Calu3 (cell line): ENCODE measurements at regions not wholly inside any gene's neighbourhood (a gene's known extent, or its start where the extent isn't known, plus 50 kb on each side); places are given as distances from the start of the nearest gene placed in this dataset.

Source experiments
- BruUV-seq: library from RNA; stranded (reverse); fragments of 400-500 nt; replicated peaks from 2 replicates; lab custom pipeline; 2021; lab: Mats Ljungman, UMichigan
- CTCF ChIA-PET: fragments of 300-600 bp; sonication (Branson Sonifier 250); formaldehyde crosslinking; loops from one replicate; lab custom pipeline; 2022; ENCODE audit warnings: antibody characterized with exemption; lab: Charles Lee
- DNase-seq: peaks from one replicate; pipeline ENCODE4 v3.0.0; 2022
- H3K27ac Mint-ChIP-seq: one replicate; pipeline ENCODE4 v1.8.0; 2022; ENCODE audit warnings: mixed read lengths; ENCODE audit not compliant: unreplicated experiment
- H3K27me3 Mint-ChIP-seq: one replicate; pipeline ENCODE4 v1.8.0; 2022; ENCODE audit warnings: mixed read lengths; ENCODE audit not compliant: unreplicated experiment
- H3K36me3 Mint-ChIP-seq: one replicate; pipeline ENCODE4 v1.8.0; 2022; ENCODE audit warnings: mild to moderate bottlenecking, moderate library complexity, mixed read lengths; ENCODE audit not compliant: insufficient read depth, unreplicated experiment
- H3K4me1 Mint-ChIP-seq: one replicate; pipeline ENCODE4 v1.8.0; 2022; ENCODE audit warnings: mild to moderate bottlenecking, low read depth, mixed read lengths; ENCODE audit not compliant: unreplicated experiment
- H3K4me3 Mint-ChIP-seq: one replicate; pipeline ENCODE4 v1.8.0; 2022; ENCODE audit warnings: mild to moderate bottlenecking, low read depth, moderate library complexity, mixed read lengths; ENCODE audit not compliant: unreplicated experiment
- H3K9me3 Mint-ChIP-seq: one replicate; pipeline ENCODE4 v1.8.0; 2022; ENCODE audit warnings: low read depth, mixed read lengths; ENCODE audit not compliant: unreplicated experiment
- CTCF ChIP-seq: fragments of 200-600 bp; IDR thresholded peaks from one replicate; pipeline ENCODE4 v1.8.0; 2022; ENCODE audit warnings: antibody characterized with exemption; ENCODE audit not compliant: unreplicated experiment
- intact Hi-C: fragments of 100-400 bp; cut with micrococcal nuclease; formaldehyde crosslinking; loops from one replicate; pipeline ENCODE4 v1.10.0; 2022; ENCODE audit not compliant: unreplicated experiment

- Mint-ChIP-seq H3K9me3 (no peaks in the 10 kb centered on the region), H3K36me3 (no peaks in the 10 kb centered on the region), H3K27ac (no peak overlapping the region), H3K4me3 (no peak overlapping the region), H3K27me3 (peaks cover 28% of the 10 kb centered on the region), H3K4me1 (no peaks in the 10 kb centered on the region)
- no peak for DNase-seq
- CTCF ChIA-PET: no interaction called here
- TF ChIP-seq CTCF: no peak
- no TSS peak for BruUV-seq
- intact Hi-C loops: no loop called here
Observed at GRCh38 chr1:90783181-90783580, 66.1 kb upstream of the BARHL2 start.

GRCh38 chr1:90782046-90782445, 64.9 kb upstream of the BARHL2 start:
- CTCF ChIA-PET: interaction anchor here (0.7 kb wide), 1 partner anchor 327 kb away, joined by 3 read pairs; no protein-coding TSS in a partner anchor
- BruUV-seq: no TSS peak
- H3K27ac Mint-ChIP-seq: no peak overlapping the region

DNA sequence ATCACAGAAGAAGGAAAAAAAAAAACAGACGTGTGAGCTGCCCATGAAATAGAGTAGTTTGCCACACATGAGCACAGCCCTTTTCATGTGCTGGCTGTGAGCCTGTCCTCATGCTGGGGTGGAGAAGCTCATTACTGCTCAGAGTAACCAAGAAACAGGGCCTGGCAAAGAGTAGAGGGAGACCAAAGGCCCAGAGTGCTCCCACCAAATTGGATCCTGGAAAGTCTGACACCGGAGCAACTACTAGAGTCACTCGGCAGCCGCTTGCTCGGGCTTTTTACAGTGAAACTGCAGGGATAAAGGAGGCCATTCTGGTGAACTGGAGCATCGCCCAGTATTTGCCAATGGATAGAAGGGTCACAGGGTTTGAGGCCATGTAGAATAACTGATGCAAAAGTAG, 64.4 kb upstream of the BARHL2 start:
- H3K4me3 Mint-ChIP-seq: no peak overlapping the region
- BruUV-seq: no TSS peak
- no peaks in the 10 kb centered on the region for H3K9me3 Mint-ChIP-seq
- no peak for DNase-seq
- CTCF ChIA-PET: interaction anchor here (0.7 kb wide), 1 partner anchor 326 kb away, joined by 3 read pairs; no protein-coding TSS in a partner anchor
- H3K27ac Mint-ChIP-seq: no peak overlapping the region
- H3K27me3 Mint-ChIP-seq: peaks cover 32% of the 10 kb centered on the region
- H3K4me1 Mint-ChIP-seq: no peaks in the 10 kb centered on the region
- H3K36me3 Mint-ChIP-seq: no peaks in the 10 kb centered on the region
- intact Hi-C loops: no loop called here
- no peak for TF ChIP-seq CTCF

More at GRCh38 chr1:90782046-90782445, 64.9 kb upstream of the BARHL2 start:
- Mint-ChIP-seq H3K36me3 (no peaks in the 10 kb centered on the region), H3K4me3 (no peak overlapping the region), H3K9me3 (no peaks in the 10 kb centered on the region), H3K27me3 (peaks cover 32% of the 10 kb centered on the region), H3K4me1 (no peaks in the 10 kb centered on the region)
- intact Hi-C loops: no loop called here
- no peak for DNase-seq
- TF ChIP-seq CTCF: no peak

GRCh38 chr1:90780981-90781380, 63.9 kb upstream of the BARHL2 start:
- no TSS peak for BruUV-seq
- Mint-ChIP-seq H3K27ac (no peak overlapping the region), H3K4me1 (no peaks in the 10 kb centered on the region), H3K27me3 (peaks cover 32% of the 10 kb centered on the region), H3K4me3 (no peak overlapping the region), H3K36me3 (no peaks in the 10 kb centered on the region), H3K9me3 (no peaks in the 10 kb centered on the region)
- no peak for TF ChIP-seq CTCF
- no peak for DNase-seq
- CTCF ChIA-PET: no interaction called here
- intact Hi-C loops: no loop called here
